Cardiac fibroblast (primary cell): ENCODE measurements at regions not wholly inside any gene's neighbourhood (a gene's known extent, or its start where the extent isn't known, plus 50 kb on each side); places are given as distances from the start of the nearest gene placed in this dataset.

ENCODE experiments used
- DNase-seq, 2 donors: peaks; one replicate each; pipeline versions ENCODE4 v3.0.0 to v3.0.0-alpha.2; 2010; ENCODE audit warnings: low read depth in 2 of 2
- H3K4me3 ChIP-seq, 2 donors: replicated peaks in 1 of 2; 1 replicate in 1 of 2; 2 replicates in 1 of 2; pipeline ENCODE4 v1.5.1; 2011; ENCODE audit warnings: low read depth in 2 of 2, low read length in 2 of 2, mild to moderate bottlenecking in 2 of 2, moderate library complexity in 1 of 2
- TF ChIP-seq, protein P1 (sequence below): IDR thresholded peaks from one replicate; pipeline ENCODE4 v1.5.1; 2011; ENCODE audit warnings: low read depth, mild to moderate bottlenecking, low read length, inconsistent platforms

DNA sequence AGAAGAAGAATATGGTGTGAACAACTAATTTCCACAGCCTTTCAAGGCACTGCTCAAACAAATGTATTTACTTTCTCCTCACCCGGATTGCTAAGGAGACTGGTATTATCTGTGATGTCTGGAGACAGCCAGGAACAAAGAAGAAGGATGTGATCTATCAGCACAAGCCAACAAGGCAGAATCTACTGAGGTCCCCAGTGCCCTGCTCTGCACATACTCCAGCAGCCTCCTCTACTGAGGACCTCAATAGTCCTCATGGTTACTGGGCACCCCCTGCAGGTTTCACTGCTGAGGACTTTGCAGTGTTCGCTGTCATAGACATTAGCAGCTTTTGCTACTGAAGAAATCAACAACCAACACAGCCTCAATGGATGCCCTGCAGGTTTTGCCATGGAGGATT, 930.1 kb downstream of the ADGRL3 start:
- no peak for DNase-seq
- no peak overlapping the region for H3K4me3 ChIP-seq
- TF ChIP-seq, protein P1, sequence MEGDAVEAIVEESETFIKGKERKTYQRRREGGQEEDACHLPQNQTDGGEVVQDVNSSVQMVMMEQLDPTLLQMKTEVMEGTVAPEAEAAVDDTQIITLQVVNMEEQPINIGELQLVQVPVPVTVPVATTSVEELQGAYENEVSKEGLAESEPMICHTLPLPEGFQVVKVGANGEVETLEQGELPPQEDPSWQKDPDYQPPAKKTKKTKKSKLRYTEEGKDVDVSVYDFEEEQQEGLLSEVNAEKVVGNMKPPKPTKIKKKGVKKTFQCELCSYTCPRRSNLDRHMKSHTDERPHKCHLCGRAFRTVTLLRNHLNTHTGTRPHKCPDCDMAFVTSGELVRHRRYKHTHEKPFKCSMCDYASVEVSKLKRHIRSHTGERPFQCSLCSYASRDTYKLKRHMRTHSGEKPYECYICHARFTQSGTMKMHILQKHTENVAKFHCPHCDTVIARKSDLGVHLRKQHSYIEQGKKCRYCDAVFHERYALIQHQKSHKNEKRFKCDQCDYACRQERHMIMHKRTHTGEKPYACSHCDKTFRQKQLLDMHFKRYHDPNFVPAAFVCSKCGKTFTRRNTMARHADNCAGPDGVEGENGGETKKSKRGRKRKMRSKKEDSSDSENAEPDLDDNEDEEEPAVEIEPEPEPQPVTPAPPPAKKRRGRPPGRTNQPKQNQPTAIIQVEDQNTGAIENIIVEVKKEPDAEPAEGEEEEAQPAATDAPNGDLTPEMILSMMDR = no peak
